ENCODE measurements at regions not wholly inside any gene's neighbourhood (a gene's known extent, or its start where the extent isn't known, plus 50 kb on each side); places are given as distances from the start of the nearest gene placed in this dataset.

GRCh38 chr6:144811140-144811539, 526.0 kb downstream of the UTRN start:
- DNase-seq (no peak), ATAC-seq (ENCODE audit: low read depth) (no peak)
- CTCF ChIA-PET: no interaction called here
- intact Hi-C loops (cut with micrococcal nuclease): no loop called here
- no peak overlapping the region for H3K27ac Mint-ChIP-seq
- POLR2A ChIA-PET: interaction anchor here (0.7 kb wide), 1 partner anchor 77 kb away, joined by 3 read pairs; no protein-coding TSS in a partner anchor
- no peaks in the 10 kb centered on the region for H3K4me1 Mint-ChIP-seq
- H3K36me3 Mint-ChIP-seq (ENCODE audit: low read depth): peaks cover 70% of the 10 kb centered on the region
- no peaks in the 10 kb centered on the region for H3K27me3 Mint-ChIP-seq
- no peak overlapping the region for H3K4me3 Mint-ChIP-seq
- no peak for TF ChIP-seq CTCF (IDR thresholded peaks at IDR 0.05)
- no peaks in the 10 kb centered on the region for H3K9me3 Mint-ChIP-seq

- no peak for TF ChIP-seq CTCF (IDR thresholded peaks at IDR 0.05)
- H3K27me3 Mint-ChIP-seq: no peaks in the 10 kb centered on the region
- ChIA-PET CTCF (no interaction called here), POLR2A (no interaction called here)
- no peaks in the 10 kb centered on the region for H3K9me3 Mint-ChIP-seq
- ATAC-seq (ENCODE audit: low read depth): no peak
- no peak for DNase-seq
- H3K4me1 Mint-ChIP-seq: no peaks in the 10 kb centered on the region
- no peak overlapping the region for H3K4me3 Mint-ChIP-seq
- peaks cover 48% of the 10 kb centered on the region for H3K36me3 Mint-ChIP-seq (ENCODE audit: low read depth)
- no peak overlapping the region for H3K27ac Mint-ChIP-seq
- intact Hi-C loops (cut with micrococcal nuclease): no loop called here
Observed at GRCh38 chr6:144816936-144817335, 531.8 kb downstream of the UTRN start.

- CTCF ChIA-PET: no interaction called here
Observed at GRCh38 chr6:144820270-144820669, 535.1 kb downstream of the UTRN start.

GRCh38 chr6:144823131-144823530, 538.0 kb downstream of the UTRN start:
- Mint-ChIP-seq H3K27me3 (no peaks in the 10 kb centered on the region), H3K27ac (no peak overlapping the region), H3K36me3 (ENCODE audit: low read depth) (peaks cover 57% of the 10 kb centered on the region), H3K4me3 (no peak overlapping the region), H3K4me1 (no peaks in the 10 kb centered on the region), H3K9me3 (no peaks in the 10 kb centered on the region)
- DNase-seq (no peak), ATAC-seq (ENCODE audit: low read depth) (no peak)
- TF ChIP-seq CTCF (IDR thresholded peaks at IDR 0.05): no peak
- ChIA-PET CTCF (no interaction called here), POLR2A (no interaction called here)
- intact Hi-C loops (cut with micrococcal nuclease): no loop called here

More at GRCh38 chr6:144820270-144820669, 535.1 kb downstream of the UTRN start:
- Mint-ChIP-seq H3K27ac (no peak overlapping the region), H3K9me3 (no peaks in the 10 kb centered on the region), H3K36me3 (ENCODE audit: low read depth) (peaks cover 44% of the 10 kb centered on the region), H3K27me3 (no peaks in the 10 kb centered on the region), H3K4me1 (no peaks in the 10 kb centered on the region), H3K4me3 (no peak overlapping the region)
- ATAC-seq (ENCODE audit: low read depth) (no peak), DNase-seq (no peak)
- TF ChIP-seq CTCF (IDR thresholded peaks at IDR 0.05): no peak
- POLR2A ChIA-PET: no interaction called here
- intact Hi-C loops (cut with micrococcal nuclease): no loop called here

- no peak overlapping the region for H3K27ac Mint-ChIP-seq
- intact Hi-C loops (cut with micrococcal nuclease): no loop called here
- H3K4me3 Mint-ChIP-seq: no peak overlapping the region
- no peaks in the 10 kb centered on the region for H3K27me3 Mint-ChIP-seq
- H3K4me1 Mint-ChIP-seq: no peaks in the 10 kb centered on the region
- no peaks in the 10 kb centered on the region for H3K9me3 Mint-ChIP-seq
- ChIA-PET POLR2A (no interaction called here), CTCF (no interaction called here)
- DNase-seq: no peak
- no peak for ATAC-seq (ENCODE audit: low read depth)
- peaks cover 59% of the 10 kb centered on the region for H3K36me3 Mint-ChIP-seq (ENCODE audit: low read depth)
- no peak for TF ChIP-seq CTCF (IDR thresholded peaks at IDR 0.05)
Observed at GRCh38 chr6:144824018-144824417, 538.9 kb downstream of the UTRN start.
